Vagina (tissue), 2 donors: ENCODE measurements at regions not wholly inside any gene's neighbourhood (a gene's known extent, or its start where the extent isn't known, plus 50 kb on each side); places are given as distances from the start of the nearest gene placed in this dataset. TPM values are rescaled to one million over a fixed set of nuclear protein-coding genes. Genes with fewer than 3 reads are reported as not detected.

ENCODE experiments used
- DNase-seq, 2 donors: peaks; one replicate each; pipeline ENCODE4 v3.0.0-alpha.2; 2017; ENCODE audit errors: extremely low spot score in 2 of 2
- H3K27ac ChIP-seq: fragments of 200-600 bp; sonication (generic); one replicate; pipeline ENCODE4 v1.5.1; 2019
- H3K27me3 ChIP-seq: fragments of 200-600 bp; sonication (generic); one replicate; pipeline ENCODE4 v1.5.1; 2019
- H3K36me3 ChIP-seq, 2 donors: fragments of 200-600 bp; sonication (generic); one replicate each; pipeline ENCODE4 v1.5.1; 2017 to 2019
- H3K4me1 ChIP-seq: fragments of 200-600 bp; sonication (generic); one replicate; pipeline ENCODE4 v1.5.1; 2019
- H3K4me3 ChIP-seq, 2 donors: fragments of 200-600 bp; sonication (generic); 1 replicate in 1 of 2; 2 replicates in 1 of 2; pipeline ENCODE4 v1.5.1; 2016 to 2019
- H3K9me3 ChIP-seq: fragments of 200-600 bp; sonication (generic); one replicate; pipeline ENCODE4 v1.5.1; 2019
- CTCF ChIP-seq, 3 experiments: fragments of 450-650 bp in 2 of 3; fragments of 200-600 bp in 1 of 3; sonication (generic) in 1 of 3; IDR thresholded peaks; one replicate each; pipeline ENCODE4 v1.5.1; 2017 to 2019; ENCODE audit warnings: antibody characterized with exemption in 3 of 3, mild to moderate bottlenecking in 2 of 3, moderate library complexity in 2 of 3
- POLR2A ChIP-seq, 2 donors: fragments of 450-650 bp; IDR thresholded peaks; one replicate each; pipeline ENCODE4 v1.6.1; 2017; ENCODE audit warnings: antibody characterized with exemption in 2 of 2, mild to moderate bottlenecking in 2 of 2, moderate library complexity in 2 of 2
- POLR2AphosphoS5 ChIP-seq, 2 donors: sonication (generic); formaldehyde crosslinking; IDR thresholded peaks; one replicate each; pipeline ENCODE4 v1.9.0; 2017; ENCODE audit warnings: antibody characterized with exemption in 2 of 2, mild to moderate bottlenecking in 2 of 2, low read depth in 1 of 2; ENCODE audit not compliant: insufficient read depth in 1 of 2
- intact Hi-C: fragments of 100-400 bp; cut with DNase I; formaldehyde crosslinking; loops from one replicate; pipeline ENCODE4 v1.15.1; 2023
- small RNA-seq: library from RNA; depleted of rRNA; stranded (forward); fragments of <200 nt; gene quantifications from one replicate; pipeline ENCODE3, GENCODE V24; 2016

GRCh38 chr2:209368406-209368805 lies 55.4 kb upstream of the MAP2 start:
- no peaks in the 10 kb centered on the region for H3K9me3 ChIP-seq
- no peaks in the 10 kb centered on the region for H3K36me3 ChIP-seq
- no peak overlapping the region for H3K4me3 ChIP-seq
- no peak overlapping the region for H3K27ac ChIP-seq
- no peak for TF ChIP-seq POLR2A (IDR thresholded peaks at IDR 0.05)
- TF ChIP-seq POLR2AphosphoS5 (IDR thresholded peaks at IDR 0.05; ENCODE audit: insufficient read depth in 1 of 2, low read depth in 1 of 2): no peak
- no peak for TF ChIP-seq CTCF (IDR thresholded peaks at IDR 0.05)
- H3K4me1 ChIP-seq: no peaks in the 10 kb centered on the region
- H3K27me3 ChIP-seq: no peaks in the 10 kb centered on the region
- no peak for DNase-seq
- intact Hi-C loops: no loop called here

DNA sequence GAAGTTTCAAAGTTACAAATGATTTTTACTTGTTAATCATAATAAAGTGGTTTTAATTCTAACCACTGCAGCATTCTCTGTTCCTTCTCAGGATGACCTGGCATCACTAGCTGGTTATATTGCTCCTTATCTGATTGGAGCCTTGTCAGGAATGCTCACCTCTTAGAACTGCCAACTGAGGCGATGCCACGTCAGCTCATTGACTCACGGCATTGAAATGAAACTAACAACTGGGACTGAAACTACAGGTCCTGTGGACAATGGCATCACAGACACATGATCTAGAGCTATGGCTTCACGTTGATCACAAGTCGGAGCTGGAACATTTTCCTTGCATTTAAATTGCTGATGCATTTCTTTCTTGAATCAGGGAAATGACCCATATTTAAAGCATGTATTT lies 54.9 kb upstream of the MAP2 start:
- Histone ChIP-seq H3K27ac (no peak overlapping the region), H3K9me3 (no peaks in the 10 kb centered on the region), H3K4me1 (no peaks in the 10 kb centered on the region), H3K36me3 (no peaks in the 10 kb centered on the region), H3K4me3 (no peak overlapping the region), H3K27me3 (no peaks in the 10 kb centered on the region)
- TF ChIP-seq POLR2A (IDR thresholded peaks at IDR 0.05): no peak
- TF ChIP-seq CTCF (IDR thresholded peaks at IDR 0.05): no peak
- peak in 1 of 2 donors; percentile 76 for TF ChIP-seq POLR2AphosphoS5 (IDR thresholded peaks at IDR 0.05; ENCODE audit: insufficient read depth in 1 of 2, low read depth in 1 of 2)
- intact Hi-C loops: no loop called here
- DNase-seq: no peak

DNA sequence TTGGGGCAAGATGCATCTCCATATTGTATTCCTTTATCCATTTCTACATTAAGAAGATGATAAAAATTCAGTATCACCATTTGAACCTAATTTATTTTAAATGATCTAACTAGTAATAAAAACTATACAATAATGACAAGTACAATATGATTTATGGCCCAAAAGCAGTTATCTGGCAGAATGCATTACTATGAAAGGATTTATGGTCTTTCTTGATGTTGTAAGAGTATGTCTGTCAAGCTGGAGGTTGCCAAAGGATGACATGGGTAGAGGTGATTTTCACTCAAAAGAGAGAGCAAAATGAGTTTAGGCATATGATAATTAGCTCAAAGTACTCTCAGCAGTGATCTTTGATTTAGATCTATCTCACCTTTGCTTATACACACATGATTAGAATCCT lies 54.2 kb upstream of the MAP2 start:
- Histone ChIP-seq H3K36me3 (no peaks in the 10 kb centered on the region), H3K4me1 (no peaks in the 10 kb centered on the region), H3K9me3 (no peaks in the 10 kb centered on the region), H3K27ac (no peak overlapping the region), H3K27me3 (no peaks in the 10 kb centered on the region), H3K4me3 (no peak overlapping the region)
- no peak for DNase-seq
- TF ChIP-seq POLR2AphosphoS5 (IDR thresholded peaks at IDR 0.05; ENCODE audit: insufficient read depth in 1 of 2, low read depth in 1 of 2): no peak
- no peak for TF ChIP-seq POLR2A (IDR thresholded peaks at IDR 0.05)
- TF ChIP-seq CTCF (IDR thresholded peaks at IDR 0.05): no peak
- intact Hi-C loops: no loop called here

DNA sequence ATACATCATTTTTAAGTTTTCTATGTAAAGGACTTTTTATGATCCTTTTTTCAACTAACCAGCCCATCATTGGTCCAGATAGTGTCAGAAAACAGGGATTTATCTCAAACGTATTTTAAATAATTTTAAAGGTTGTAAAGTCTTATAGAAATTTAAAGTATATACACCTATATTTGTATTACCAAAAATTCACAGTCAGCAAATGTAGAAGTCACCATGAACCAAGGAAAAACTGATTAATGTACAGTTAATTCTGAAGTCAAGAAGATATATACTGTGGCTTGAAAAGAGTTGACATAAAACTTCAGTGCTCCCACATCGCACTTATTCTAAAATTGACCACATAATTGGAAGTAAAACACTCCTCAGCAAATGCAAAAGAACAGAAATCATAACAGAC lies 52.4 kb upstream of the MAP2 start:
- Histone ChIP-seq H3K9me3 (no peaks in the 10 kb centered on the region), H3K27me3 (no peaks in the 10 kb centered on the region), H3K4me1 (no peaks in the 10 kb centered on the region), H3K36me3 (no peaks in the 10 kb centered on the region), H3K27ac (no peak overlapping the region), H3K4me3 (no peak overlapping the region)
- intact Hi-C loops: no loop called here
- TF ChIP-seq CTCF (IDR thresholded peaks at IDR 0.05): no peak
- TF ChIP-seq POLR2A (IDR thresholded peaks at IDR 0.05): no peak
- no peak for TF ChIP-seq POLR2AphosphoS5 (IDR thresholded peaks at IDR 0.05; ENCODE audit: insufficient read depth in 1 of 2, low read depth in 1 of 2)
- DNase-seq: no peak

Small RNA genes in the stretch of these regions (small RNA-seq; reads per million reads assigned to genes)
- gene RNA5SP117: not detected
